ENCODE measurements at regions not wholly inside any gene's neighbourhood (a gene's known extent, or its start where the extent isn't known, plus 50 kb on each side); places are given as distances from the start of the nearest gene placed in this dataset.

DNA sequence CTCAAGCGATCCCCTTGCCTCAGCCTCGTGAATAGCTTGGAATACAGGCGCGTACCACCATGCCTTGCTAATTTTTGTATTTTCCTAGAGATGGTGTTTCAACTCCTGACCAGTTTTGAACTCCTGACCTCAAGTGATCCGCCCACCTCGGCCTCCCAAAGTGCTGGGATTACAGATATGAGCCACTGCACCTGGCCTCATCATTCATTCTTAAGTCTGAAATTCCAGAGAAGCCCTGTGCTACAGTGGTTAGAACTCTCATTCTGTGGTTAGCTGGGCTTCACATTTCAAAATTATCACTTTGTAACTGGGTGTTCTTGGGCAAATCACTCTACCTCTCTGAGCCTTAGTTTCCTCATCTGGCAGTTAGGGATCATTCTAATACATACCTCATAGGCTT, 86.1 kb upstream of the POU3F1 start:
- H3K27ac ChIP-seq = no peak overlapping the region
- 88 to 95% (median 93%) methylated on average over 6 of the region's 6 CpGs for WGBS, 5 donors
- H3K36me3 ChIP-seq = no peaks in the 10 kb centered on the region
- no peak for TF ChIP-seq POLR2AphosphoS5 (IDR thresholded peaks at IDR 0.05)
- no peak for TF ChIP-seq POLR2A (IDR thresholded peaks at IDR 0.05)
- TF ChIP-seq, protein P1, sequence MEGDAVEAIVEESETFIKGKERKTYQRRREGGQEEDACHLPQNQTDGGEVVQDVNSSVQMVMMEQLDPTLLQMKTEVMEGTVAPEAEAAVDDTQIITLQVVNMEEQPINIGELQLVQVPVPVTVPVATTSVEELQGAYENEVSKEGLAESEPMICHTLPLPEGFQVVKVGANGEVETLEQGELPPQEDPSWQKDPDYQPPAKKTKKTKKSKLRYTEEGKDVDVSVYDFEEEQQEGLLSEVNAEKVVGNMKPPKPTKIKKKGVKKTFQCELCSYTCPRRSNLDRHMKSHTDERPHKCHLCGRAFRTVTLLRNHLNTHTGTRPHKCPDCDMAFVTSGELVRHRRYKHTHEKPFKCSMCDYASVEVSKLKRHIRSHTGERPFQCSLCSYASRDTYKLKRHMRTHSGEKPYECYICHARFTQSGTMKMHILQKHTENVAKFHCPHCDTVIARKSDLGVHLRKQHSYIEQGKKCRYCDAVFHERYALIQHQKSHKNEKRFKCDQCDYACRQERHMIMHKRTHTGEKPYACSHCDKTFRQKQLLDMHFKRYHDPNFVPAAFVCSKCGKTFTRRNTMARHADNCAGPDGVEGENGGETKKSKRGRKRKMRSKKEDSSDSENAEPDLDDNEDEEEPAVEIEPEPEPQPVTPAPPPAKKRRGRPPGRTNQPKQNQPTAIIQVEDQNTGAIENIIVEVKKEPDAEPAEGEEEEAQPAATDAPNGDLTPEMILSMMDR (IDR thresholded peaks at IDR 0.05 in 8 of 11, conservative IDR thresholded peaks at IDR 0.05 in 3 of 11) = no peak
- no peak for DNase-seq
- no peak overlapping the region for H3K4me3 ChIP-seq
- peaks cover 0 to 15% (median 0%) of the 10 kb centered on the region in 6 donors for H3K4me1 ChIP-seq
- intact Hi-C loops (cut with DNase I; ENCODE audit: low total_unique reads) = no loop called here
- H3K27me3 ChIP-seq (replicated peaks in 1 of 7) = peaks cover 0 to 79% (median 32%) of the 10 kb centered on the region in 7 donors
- H3K9me3 ChIP-seq = no peaks in the 10 kb centered on the region

DNA sequence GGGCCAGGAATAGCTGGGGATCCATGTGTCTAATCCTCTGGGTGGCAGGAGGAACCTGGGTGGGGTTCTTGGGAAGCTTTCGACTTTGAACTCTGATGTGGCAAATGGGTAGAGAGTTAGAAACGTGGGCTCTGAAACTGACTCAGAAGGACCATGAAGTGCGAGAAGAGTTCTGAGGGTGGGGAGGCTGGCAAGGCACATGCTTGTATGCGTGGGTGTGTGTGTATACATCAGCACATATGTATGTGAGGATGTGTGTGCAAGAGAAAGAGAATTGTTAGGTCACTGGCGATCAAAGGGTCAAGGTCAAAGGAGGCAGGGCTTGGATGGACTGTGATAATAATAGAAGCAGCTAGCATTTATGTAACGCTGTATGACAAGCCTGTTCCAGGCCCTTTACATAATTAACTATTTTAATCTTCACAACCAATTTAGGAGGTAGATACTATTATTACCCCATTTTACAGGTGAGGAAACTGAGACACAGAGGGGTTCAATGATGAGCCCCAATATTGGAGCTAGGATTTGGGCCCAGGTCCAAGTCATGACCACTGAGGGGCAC, 84.5 kb upstream of the POU3F1 start:
- 64 to 87% (median 73%) methylated on average over 6 of the region's 6 CpGs for WGBS, 5 donors
- intact Hi-C loops (cut with DNase I; ENCODE audit: low total_unique reads) = no loop called here
- no peak overlapping the region for H3K4me3 ChIP-seq
- peaks cover 0 to 15% (median 0%) of the 10 kb centered on the region in 6 donors for H3K4me1 ChIP-seq
- H3K27ac ChIP-seq = no peak overlapping the region
- no peaks in the 10 kb centered on the region for H3K9me3 ChIP-seq
- H3K36me3 ChIP-seq = no peaks in the 10 kb centered on the region
- peaks cover 0 to 68% (median 18%) of the 10 kb centered on the region in 7 donors for H3K27me3 ChIP-seq (replicated peaks in 1 of 7)
- TF ChIP-seq, protein P1 (IDR thresholded peaks at IDR 0.05 in 8 of 11, conservative IDR thresholded peaks at IDR 0.05 in 3 of 11) = no peak
- TF ChIP-seq POLR2AphosphoS5 (IDR thresholded peaks at IDR 0.05) = no peak
- no peak for TF ChIP-seq POLR2A (IDR thresholded peaks at IDR 0.05)
- no peak for DNase-seq

DNA sequence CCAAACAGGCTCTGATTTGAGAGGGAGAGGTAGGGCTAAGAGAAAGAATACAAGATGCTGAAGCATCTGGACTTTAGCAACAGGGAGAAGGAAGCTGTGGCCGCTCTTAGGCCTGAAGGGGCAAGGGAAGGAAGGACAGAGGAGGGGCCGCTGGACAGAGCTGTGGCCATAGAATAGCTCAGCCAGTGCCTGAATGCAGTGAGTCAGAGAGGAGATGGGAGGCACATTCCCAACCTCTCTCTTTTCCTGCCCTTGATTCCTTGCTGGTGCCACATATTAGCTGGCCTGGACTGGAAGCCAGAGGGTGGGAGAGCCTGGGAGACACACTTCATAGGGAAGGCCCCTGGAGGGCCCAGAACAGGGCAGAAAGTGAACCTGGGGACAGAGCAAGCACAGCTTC, 83.4 kb upstream of the POU3F1 start:
- Histone ChIP-seq H3K4me1 (peaks cover 0 to 15% (median 0%) of the 10 kb centered on the region in 6 donors), H3K27me3 (replicated peaks in 1 of 7) (peaks cover 0 to 59% (median 17%) of the 10 kb centered on the region in 7 donors), H3K4me3 (no peak overlapping the region), H3K27ac (no peak overlapping the region), H3K36me3 (no peaks in the 10 kb centered on the region), H3K9me3 (no peaks in the 10 kb centered on the region)
- intact Hi-C loops (cut with DNase I; ENCODE audit: low total_unique reads) = no loop called here
- 73 to 95% (median 83%) methylated on average over 2 of the region's 2 CpGs for whole genome bisulfite sequencing, 5 donors
- TF ChIP-seq POLR2A (IDR thresholded peaks at IDR 0.05) (no peak), POLR2AphosphoS5 (IDR thresholded peaks at IDR 0.05) (no peak)
- TF ChIP-seq, protein P1 (IDR thresholded peaks at IDR 0.05 in 8 of 11, conservative IDR thresholded peaks at IDR 0.05 in 3 of 11) = no peak
- DNase-seq = no peak

DNA sequence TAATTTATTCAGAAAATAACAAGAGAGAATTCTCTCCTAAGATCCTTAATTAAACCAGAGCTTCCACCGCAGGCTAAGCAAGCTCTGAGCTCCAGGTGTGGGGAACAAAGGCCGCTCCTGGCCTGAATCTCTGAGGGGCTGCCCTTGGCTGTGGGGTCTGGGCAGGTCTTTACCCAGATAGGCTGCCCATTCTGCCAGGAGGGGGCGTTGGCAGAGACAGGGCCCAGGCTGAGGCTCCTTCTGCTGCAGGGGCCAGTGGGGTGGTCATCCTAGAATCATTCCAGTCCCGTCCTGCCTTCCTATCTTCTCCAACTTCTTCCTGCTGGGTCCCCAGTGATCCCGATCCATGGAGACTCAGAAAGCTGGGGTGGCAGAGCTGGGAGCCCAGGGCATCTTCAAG, 82.9 kb upstream of the POU3F1 start:
- TF ChIP-seq POLR2AphosphoS5 (IDR thresholded peaks at IDR 0.05) (no peak), POLR2A (IDR thresholded peaks at IDR 0.05) (no peak)
- TF ChIP-seq, protein P1 (IDR thresholded peaks at IDR 0.05 in 8 of 11, conservative IDR thresholded peaks at IDR 0.05 in 3 of 11) = no peak
- H3K4me1 ChIP-seq = peaks cover 0 to 15% (median 0%) of the 10 kb centered on the region in 6 donors
- no peak overlapping the region for H3K27ac ChIP-seq
- WGBS, 5 donors = 68 to 85% (median 78%) methylated on average over 5 of the region's 5 CpGs
- H3K4me3 ChIP-seq = no peak overlapping the region
- H3K27me3 ChIP-seq (replicated peaks in 1 of 7) = peaks cover 0 to 54% (median 14%) of the 10 kb centered on the region in 7 donors
- no peaks in the 10 kb centered on the region for H3K9me3 ChIP-seq
- intact Hi-C loops (cut with DNase I; ENCODE audit: low total_unique reads) = no loop called here
- no peak for DNase-seq
- H3K36me3 ChIP-seq = no peaks in the 10 kb centered on the region

All from spleen (tissue), 11 donors.